GM20431 (cell line): ENCODE measurements at regions not wholly inside any gene's neighbourhood (a gene's known extent, or its start where the extent isn't known, plus 50 kb on each side); places are given as distances from the start of the nearest gene placed in this dataset.

Experiments
- in situ Hi-C: fragments of 300-500 bp; cut with MseI, MboI; formaldehyde crosslinking; loops from one replicate; pipeline ENCODE4 v1.15.0; 2020; ENCODE audit warnings: low sequenced_read_pairs; ENCODE audit not compliant: unreplicated experiment

DNA sequence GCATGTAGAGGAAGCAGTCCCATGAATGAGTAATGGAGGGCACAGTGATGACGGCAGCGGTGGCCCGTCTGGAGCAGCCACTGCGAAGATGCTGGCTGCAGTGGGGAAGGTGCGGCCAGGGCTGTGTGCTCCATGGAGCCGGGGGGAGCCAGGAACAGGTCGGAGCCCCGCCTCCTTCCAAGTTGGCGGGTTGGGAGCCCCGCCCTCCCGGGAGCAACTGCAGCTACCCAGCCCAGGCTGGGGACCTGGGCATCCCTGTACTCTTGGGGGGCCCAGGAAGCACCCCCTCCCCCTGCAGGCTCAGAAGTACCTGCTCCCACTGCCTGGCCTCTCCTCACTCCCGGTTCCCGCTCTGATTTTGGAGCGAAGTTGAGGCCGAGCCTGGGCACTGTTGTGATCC, 175.1 kb upstream of the ADCY1 start:
- in situ Hi-C loops: no loop called here

- in situ Hi-C loops: no loop called here
These were observed 173.5 kb upstream of the ADCY1 start for GRCh38 chr7:45400680-45401079.

GRCh38 chr7:45401155-45401554, 173.0 kb upstream of the ADCY1 start:
- in situ Hi-C loops: no loop called here

- in situ Hi-C loops: no loop called here
These were observed 172.3 kb upstream of the ADCY1 start for GRCh38 chr7:45401851-45402250.

- in situ Hi-C loops: no loop called here
These were observed 171.5 kb upstream of the ADCY1 start for GRCh38 chr7:45402480-45403218.

DNA sequence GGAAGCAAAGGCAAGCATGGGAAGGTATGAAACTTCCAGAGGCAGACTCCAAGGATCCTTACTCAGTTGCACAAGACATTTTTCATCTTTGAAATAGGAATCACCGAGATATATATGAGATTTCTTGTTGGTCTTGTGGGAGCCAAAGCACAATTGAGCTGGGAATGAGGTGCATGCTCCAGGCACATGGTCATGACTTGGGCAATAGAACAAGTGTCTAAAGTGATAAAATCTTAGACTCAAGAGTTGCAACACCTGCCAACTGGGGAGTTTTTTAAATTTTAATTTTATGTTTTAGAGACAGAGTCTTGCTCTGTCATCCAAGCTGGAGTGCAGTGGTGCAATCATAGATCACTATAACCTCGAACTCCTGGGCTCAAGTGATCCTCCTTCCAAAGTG, 169.5 kb upstream of the ADCY1 start:
- in situ Hi-C loops: no loop called here

DNA sequence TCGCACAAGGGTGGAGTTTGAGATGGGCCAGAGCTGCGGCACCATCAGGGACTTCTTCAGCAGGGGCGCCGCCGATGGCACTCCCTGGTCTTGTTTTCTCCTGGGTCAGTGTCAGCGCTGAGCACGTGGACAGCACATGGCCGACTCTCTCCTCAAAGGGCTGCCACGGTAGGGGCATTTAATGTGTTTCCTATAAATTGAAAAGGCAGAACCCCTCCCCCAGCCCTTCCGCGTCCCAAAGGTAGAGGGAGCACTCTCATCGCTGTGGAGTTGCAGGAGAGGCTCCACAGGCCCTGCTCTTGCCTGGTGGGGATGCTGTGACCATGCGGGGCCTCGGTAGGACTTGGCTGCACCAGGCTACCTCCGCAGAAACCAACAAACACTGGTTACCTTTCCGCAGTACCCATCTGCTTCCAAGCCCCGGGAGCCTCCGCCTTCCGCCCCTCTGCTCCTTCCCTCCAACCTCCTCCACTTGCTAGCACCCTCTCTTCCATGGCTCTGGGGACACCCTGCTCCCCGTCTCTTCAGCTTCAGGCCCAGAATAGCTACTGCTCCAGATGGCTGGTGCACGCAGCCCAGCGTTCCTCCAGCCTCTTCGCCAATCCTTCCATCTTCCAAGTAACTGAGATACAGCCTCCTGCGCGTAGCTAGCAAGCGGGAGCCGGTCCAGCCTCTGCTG, 166.3 kb upstream of the ADCY1 start:
- in situ Hi-C loops: no loop called here

GRCh38 chr7:45408409-45408737, 165.8 kb upstream of the ADCY1 start:
- in situ Hi-C loops: no loop called here

- in situ Hi-C loops: no loop called here
These were observed 163.3 kb upstream of the ADCY1 start for GRCh38 chr7:45410893-45411292.

- in situ Hi-C loops: no loop called here
These were observed 160.7 kb upstream of the ADCY1 start for GRCh38 chr7:45413419-45413818.

- in situ Hi-C loops: no loop called here
These were observed 159.9 kb upstream of the ADCY1 start for GRCh38 chr7:45414226-45414625.

- in situ Hi-C loops: no loop called here
These were observed 158.9 kb upstream of the ADCY1 start for GRCh38 chr7:45415265-45415664.

DNA sequence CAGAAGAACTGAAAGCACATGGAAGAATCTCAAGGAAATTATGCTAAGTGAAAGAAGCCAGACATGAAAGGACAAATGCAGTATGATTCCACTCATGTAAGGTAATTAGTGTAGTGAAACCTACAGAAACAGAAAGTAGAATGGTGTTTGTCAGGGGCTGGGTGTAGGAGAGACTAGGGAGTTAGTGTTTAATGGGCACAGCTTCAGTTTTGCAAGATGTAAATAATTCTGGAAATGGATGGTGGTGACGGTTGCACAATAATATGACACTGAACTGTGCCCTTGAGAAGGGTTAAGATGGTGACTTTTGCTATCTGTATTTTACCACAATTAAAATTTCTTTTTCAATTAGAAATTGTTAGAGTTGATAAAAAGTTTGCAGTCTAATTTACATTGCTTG, 157.3 kb upstream of the ADCY1 start:
- in situ Hi-C loops: no loop called here

- in situ Hi-C loops: no loop called here
These were observed 156.9 kb upstream of the ADCY1 start for GRCh38 chr7:45417268-45417667.

- in situ Hi-C loops: no loop called here
These were observed 156.4 kb upstream of the ADCY1 start for GRCh38 chr7:45417735-45418134.

GRCh38 chr7:45420843-45421495, 153.2 kb upstream of the ADCY1 start:
- in situ Hi-C loops: no loop called here

- in situ Hi-C loops: no loop called here
These were observed 152.4 kb upstream of the ADCY1 start for GRCh38 chr7:45421806-45422205.

DNA sequence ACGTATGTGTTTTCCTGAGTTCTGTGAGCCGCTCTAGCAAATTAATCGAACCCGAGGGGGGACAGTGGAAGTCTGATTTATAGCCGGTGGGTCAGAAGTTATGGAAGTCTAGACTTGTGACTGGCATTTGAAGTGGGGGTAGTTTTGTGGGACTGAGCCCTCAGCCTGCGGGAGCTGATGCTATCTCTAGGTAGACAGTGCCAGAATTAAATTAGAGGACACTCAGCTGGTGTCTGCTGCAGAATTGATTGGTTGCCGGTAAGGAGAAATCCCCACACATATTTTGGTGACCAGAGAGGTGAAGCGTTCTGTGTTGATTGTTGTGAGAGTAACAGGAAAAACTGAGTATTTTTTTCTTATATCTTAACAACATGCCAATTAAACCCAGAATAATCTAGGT, 143.8 kb upstream of the ADCY1 start:
- in situ Hi-C loops: no loop called here

GRCh38 chr7:45434167-45434784, 139.9 kb upstream of the ADCY1 start:
- in situ Hi-C loops: no loop called here

GRCh38 chr7:45435131-45435530, 139.0 kb upstream of the ADCY1 start:
- in situ Hi-C loops: no loop called here

GRCh38 chr7:45435846-45436245, 138.3 kb upstream of the ADCY1 start:
- in situ Hi-C loops: no loop called here
